Neuron (in vitro differentiated cells): ENCODE measurements at regions not wholly inside any gene's neighbourhood (a gene's known extent, or its start where the extent isn't known, plus 50 kb on each side); places are given as distances from the start of the nearest gene placed in this dataset.

Experiments used
- H2AFZ ChIP-seq: one replicate; pipeline ENCODE4 v1.6.1; 2013; ENCODE audit warnings: low read depth, mild to moderate bottlenecking, inconsistent platforms, low read length, moderate library complexity
- H3K27me3 ChIP-seq: one replicate; pipeline ENCODE4 v1.6.1; 2013; ENCODE audit warnings: low read length; ENCODE audit not compliant: insufficient read depth
- H3K36me3 ChIP-seq: one replicate; pipeline ENCODE4 v1.6.1; 2013; ENCODE audit warnings: low read length; ENCODE audit not compliant: insufficient read depth
- H3K4me1 ChIP-seq: one replicate; pipeline ENCODE4 v1.6.1; 2013; ENCODE audit warnings: low read length; ENCODE audit not compliant: insufficient read depth
- H3K4me3 ChIP-seq: 2 replicates; pipeline ENCODE4 v1.5.1; 2013; ENCODE audit warnings: mild to moderate bottlenecking, low read length, moderate library complexity
- H3K9me3 ChIP-seq: one replicate; pipeline ENCODE4 v1.6.1; 2013; ENCODE audit warnings: low read length

DNA sequence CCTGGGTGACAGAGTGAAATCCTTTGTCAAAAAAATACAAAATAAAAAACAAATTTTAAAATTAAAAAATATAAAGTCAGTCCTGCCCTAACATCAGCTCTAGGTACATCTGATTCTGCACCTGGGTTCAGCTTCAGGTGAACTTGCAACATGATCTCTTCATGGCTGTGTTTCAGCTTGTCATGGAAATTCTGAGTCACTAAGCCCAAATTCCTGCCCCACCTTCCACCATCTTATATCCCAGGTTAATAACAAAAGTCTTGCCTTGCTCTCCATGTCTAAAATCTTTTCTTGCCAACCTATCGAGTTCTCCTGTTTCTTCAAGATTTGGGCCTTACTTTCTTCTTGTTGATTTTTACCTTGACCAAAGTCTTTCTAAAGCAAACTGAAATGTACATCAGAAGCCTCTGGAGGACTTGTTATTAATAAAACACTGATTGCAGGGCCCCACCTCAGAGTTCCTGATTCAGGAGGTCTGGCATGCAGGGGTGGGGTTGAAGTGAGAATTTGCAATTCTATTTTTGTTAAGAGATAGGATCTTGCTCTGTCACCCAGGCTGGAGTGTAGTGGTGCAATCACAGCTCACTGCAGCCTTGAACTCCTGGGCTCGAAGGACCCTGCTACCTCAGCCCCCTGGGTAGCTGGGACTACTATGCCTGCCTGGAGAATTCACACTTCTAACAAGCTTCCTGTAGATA, 125.8 kb upstream of the VCX3A start:
- Histone ChIP-seq H3K36me3 (no peaks in the 10 kb centered on the region), H3K4me1 (no peaks in the 10 kb centered on the region), H3K4me3 (no peak overlapping the region), H3K27me3 (no peaks in the 10 kb centered on the region), H3K9me3 (no peaks in the 10 kb centered on the region), H2AFZ (no peak overlapping the region)

- Histone ChIP-seq H3K4me1 (no peaks in the 10 kb centered on the region), H3K4me3 (no peak overlapping the region), H3K36me3 (no peaks in the 10 kb centered on the region), H2AFZ (no peak overlapping the region), H3K9me3 (no peaks in the 10 kb centered on the region), H3K27me3 (no peaks in the 10 kb centered on the region)
These were observed 110.3 kb upstream of the VCX3A start for GRCh38 chrX:6645216-6645615.

DNA sequence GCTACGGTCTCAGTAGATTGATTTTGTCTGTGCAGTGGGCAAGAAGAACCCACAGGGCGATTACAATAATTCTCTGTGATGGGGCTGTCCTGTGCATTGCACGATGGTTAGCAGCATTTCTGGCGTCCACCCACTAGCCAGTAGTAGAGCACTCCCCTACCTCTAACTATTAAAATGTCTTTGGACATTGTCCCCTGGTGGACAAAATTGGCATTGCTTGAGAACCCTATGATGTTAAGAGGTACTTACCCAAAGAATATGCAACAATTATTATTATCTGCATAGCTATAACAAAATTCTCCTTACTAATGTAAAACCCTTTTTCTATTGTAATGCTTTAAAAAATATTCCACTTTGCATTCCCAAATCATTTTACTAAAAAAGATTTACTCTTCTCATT, 109.5 kb upstream of the VCX3A start:
- H3K4me1 ChIP-seq, result no peaks in the 10 kb centered on the region
- H3K36me3 ChIP-seq, result no peaks in the 10 kb centered on the region
- no peaks in the 10 kb centered on the region for H3K27me3 ChIP-seq
- H3K4me3 ChIP-seq, result no peak overlapping the region
- H2AFZ ChIP-seq, result no peak overlapping the region
- no peaks in the 10 kb centered on the region for H3K9me3 ChIP-seq

- Histone ChIP-seq H3K4me1 (no peaks in the 10 kb centered on the region), H2AFZ (no peak overlapping the region), H3K27me3 (no peaks in the 10 kb centered on the region), H3K9me3 (no peaks in the 10 kb centered on the region), H3K4me3 (no peak overlapping the region), H3K36me3 (no peaks in the 10 kb centered on the region)
These were observed 105.8 kb upstream of the VCX3A start for GRCh38 chrX:6640727-6641126.

DNA sequence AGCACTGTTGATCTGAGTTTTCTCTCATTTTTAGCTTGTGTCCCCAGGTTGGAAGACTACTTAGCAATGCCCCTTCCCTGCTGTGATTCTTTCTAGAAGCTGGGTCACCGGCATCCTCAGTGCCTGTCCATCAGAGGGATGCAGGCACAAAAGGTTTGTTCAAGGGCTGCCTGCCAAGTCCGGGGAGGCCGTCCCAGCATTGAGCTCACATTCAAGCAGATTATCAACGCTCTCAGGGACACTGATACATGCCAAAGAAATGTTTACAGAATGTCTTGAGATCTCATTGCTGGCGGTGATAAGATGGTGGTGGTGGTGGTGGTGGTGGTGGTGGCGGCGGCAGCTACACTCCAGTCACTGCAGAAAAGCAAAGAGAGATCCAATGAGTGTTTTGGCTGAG, 79.6 kb upstream of the VCX3A start:
- Histone ChIP-seq H3K4me1 (peaks cover 16% of the 10 kb centered on the region), H3K9me3 (no peaks in the 10 kb centered on the region), H3K27me3 (no peaks in the 10 kb centered on the region), H2AFZ (no peak overlapping the region), H3K4me3 (no peak overlapping the region), H3K36me3 (no peaks in the 10 kb centered on the region)

GRCh38 chrX:6599230-6599860, 64.4 kb upstream of the VCX3A start:
- Histone ChIP-seq H2AFZ (no peak overlapping the region), H3K36me3 (no peaks in the 10 kb centered on the region), H3K9me3 (no peaks in the 10 kb centered on the region), H3K4me1 (no peaks in the 10 kb centered on the region), H3K27me3 (no peaks in the 10 kb centered on the region), H3K4me3 (no peak overlapping the region)
